GM12891 (cell line): ENCODE measurements at regions not wholly inside any gene's neighbourhood (a gene's known extent, or its start where the extent isn't known, plus 50 kb on each side); places are given as distances from the start of the nearest gene placed in this dataset.
"Not testable (repeated sequence)": the region's sequence is repeated elsewhere in the genome, so short reads cannot be mapped to it uniquely, and the experiment has no call there.

Experiments used
- DNase-seq: peaks from one replicate; pipeline ENCODE4 v3.0.0; 2011; ENCODE audit warnings: low spot score; ENCODE audit not compliant: insufficient read length
- FAIRE-seq: peaks from 2 replicates; lab custom pipeline; 2011; peaks lifted over from hg19 to GRCh38; lab: Jason Lieb, UNC
- PAX5 ChIP-seq: IDR thresholded peaks from 2 replicates; pipeline ENCODE4 v1.6.1; 2011; ENCODE audit warnings: low read length, moderate library complexity, mild to moderate bottlenecking; ENCODE audit not compliant: insufficient read depth, severe bottlenecking
- POLR2A ChIP-seq: IDR thresholded peaks from 2 replicates; pipeline ENCODE4 v1.6.1; 2011; ENCODE audit warnings: low read depth, low read length, control low read depth
- POLR2AphosphoS5 ChIP-seq: IDR thresholded peaks from 2 replicates; pipeline ENCODE4 v1.6.1; 2011; ENCODE audit warnings: low read depth, low read length, control low read depth
- POU2F2 ChIP-seq: IDR thresholded peaks from 2 replicates; pipeline ENCODE4 v1.6.1; 2011; ENCODE audit warnings: low read depth, mild to moderate bottlenecking, control low read depth, low read length, moderate library complexity
- SPI1 ChIP-seq: IDR thresholded peaks from 2 replicates; pipeline ENCODE4 v1.6.1; 2011; ENCODE audit warnings: low read depth, low read length, control low read depth
- TAF1 ChIP-seq: IDR thresholded peaks from 2 replicates; pipeline ENCODE4 v1.6.1; 2011; ENCODE audit warnings: low read depth, low read length, control low read depth

DNA sequence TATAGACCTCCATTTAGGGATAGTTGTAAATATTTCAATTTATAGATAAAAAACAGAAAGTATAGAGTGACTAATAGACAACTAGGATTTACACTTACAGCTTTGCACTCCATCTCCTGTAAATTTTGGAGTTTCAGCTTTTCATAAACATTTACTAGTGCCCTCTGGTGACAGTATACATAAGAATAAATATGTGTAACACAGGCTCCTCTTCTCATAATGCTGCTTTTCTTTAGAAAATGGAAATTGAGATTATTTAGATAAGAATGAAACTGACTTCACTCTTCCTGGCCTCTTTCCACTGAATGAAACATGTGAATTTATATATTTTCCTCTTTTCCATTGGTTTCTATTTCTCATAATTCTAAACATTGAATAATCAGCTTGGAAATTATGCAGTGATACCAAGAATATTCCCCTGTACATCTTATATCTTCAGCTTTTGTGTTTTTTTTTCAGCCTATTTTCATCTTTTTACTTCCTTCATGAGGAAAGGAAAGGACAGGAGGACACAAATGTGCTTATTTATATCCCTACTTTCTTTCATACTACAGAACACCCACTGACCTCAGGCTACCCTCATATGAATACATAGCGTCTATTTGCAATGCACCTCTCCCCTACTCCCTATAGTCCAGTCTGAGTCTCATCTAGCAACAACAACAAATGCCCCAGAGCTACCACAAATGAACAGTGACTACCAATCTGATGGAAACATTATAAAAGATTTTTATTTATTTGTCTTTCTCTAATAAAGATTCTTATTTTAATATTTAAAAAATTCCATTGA is 103.1 kb upstream of the CCDC39 start:
- DNase-seq (no peak), FAIRE-seq (no peak)
- TF ChIP-seq TAF1 (no peak), PAX5 (no peak), POLR2A (no peak), POU2F2 (no peak), POLR2AphosphoS5 (no peak), SPI1 (no peak)

DNA sequence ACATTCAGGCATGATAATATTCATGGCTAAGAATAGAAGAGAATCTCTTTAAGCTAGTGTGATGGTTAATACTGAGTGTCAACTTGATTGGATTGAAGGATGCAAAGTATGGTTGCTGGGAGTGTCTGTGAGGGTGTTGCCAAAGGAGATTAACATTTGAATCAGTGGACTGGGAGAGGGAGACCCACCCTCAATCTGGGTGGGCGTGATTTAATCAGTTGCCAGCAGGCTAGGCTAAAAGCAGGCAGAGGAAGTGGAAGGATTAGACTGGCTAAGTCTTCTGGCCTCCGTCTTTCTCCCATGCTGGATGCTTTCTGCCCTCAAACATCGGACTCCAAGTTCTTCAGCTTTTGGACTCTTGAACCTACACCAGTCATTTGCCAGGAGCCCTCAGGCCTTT is 106.9 kb upstream of the CCDC39 start:
- FAIRE-seq, DNase-seq: not testable (repeated sequence)

DNA sequence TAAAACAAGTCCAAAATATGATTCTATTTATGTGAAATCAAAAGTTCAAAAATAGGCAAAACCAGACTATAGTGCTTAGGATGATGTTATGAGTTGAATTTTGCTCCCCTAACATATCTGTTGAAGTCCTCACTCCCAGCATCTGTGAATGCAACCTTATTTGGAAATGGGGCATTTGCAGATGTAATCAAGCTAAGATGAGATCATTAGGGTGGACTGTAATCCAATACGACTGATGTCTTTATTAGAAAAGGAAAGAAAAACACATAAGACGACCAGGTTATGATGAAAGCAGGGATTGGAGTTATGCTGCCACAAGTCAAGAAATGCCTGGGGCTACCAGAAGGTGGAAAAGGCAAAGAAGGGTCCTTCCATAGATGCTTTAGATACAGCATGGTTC is 110.5 kb upstream of the CCDC39 start:
- DNase-seq (no peak), FAIRE-seq (no peak)
- TF ChIP-seq PAX5: no peak

DNA sequence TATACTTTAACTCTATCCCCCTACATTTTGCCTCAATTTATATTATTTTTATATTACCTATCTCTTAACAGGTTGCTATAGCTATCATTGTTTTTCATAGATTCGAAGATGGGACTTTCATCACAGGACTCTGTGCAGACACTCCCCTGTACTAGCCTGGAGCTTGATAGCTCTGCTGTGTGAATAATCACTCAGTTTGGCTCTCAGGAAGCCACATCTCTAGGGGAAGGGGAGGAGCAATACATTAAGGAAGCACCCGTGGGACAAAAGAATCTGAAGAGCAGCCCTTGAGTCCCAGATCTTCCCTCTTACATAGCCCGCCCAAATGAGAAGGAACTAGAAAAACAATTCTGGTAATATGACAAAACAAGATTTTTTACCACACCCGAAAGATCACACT is 114.3 kb upstream of the FXR1 start:
- DNase-seq: no peak

DNA sequence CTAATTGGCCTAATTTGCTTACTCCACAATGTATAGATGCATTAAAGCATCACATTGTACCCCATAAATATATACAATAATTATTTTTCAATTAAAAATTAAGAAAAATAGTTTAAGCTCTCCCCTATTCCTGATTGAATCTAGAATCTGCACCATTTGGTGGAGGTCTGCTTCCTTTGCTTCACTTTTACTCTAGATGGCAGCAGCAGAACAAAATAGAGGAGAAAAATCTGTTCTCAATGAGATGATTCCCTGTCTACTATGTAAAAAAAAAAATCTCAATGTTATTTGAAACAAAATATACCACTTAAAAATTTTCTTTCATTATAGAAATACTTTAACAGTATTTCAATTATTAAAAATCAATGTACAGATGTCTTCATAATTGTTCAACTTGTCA is 109.6 kb upstream of the FXR1 start:
- DNase-seq: no peak
- no peak for FAIRE-seq
- TF ChIP-seq POU2F2 (no peak), SPI1 (no peak), PAX5 (no peak), POLR2A (no peak), TAF1 (no peak), POLR2AphosphoS5 (no peak)

More for the DNA sequence above, 114.3 kb upstream of the FXR1 start:
- FAIRE-seq: no peak
- TF ChIP-seq POU2F2 (no peak), POLR2AphosphoS5 (no peak), PAX5 (no peak), POLR2A (no peak), SPI1 (no peak), TAF1 (no peak)

DNA sequence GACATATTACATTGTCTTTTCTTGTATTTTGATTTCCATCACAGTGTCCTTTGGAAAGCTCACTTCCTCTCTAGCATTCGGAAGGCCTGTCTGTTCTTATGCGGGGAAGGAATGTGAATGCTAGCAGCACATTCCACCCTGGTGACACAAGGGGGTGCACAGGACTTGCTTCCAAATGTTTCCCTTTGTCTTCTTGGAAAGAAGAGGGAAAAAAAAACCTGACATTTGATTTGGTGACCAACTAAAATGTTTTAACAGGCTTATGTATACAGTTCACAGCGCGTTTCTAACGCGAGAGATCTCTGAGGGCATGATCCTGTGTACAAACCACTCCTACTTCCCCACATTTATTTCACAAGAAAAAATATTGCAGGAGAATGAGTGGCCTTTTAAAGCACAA is 107.6 kb upstream of the FXR1 start:
- FAIRE-seq (no peak), DNase-seq (no peak)
- TF ChIP-seq SPI1 (no peak), TAF1 (no peak), POLR2A (no peak), POU2F2 (no peak), POLR2AphosphoS5 (no peak), PAX5 (no peak)

DNA sequence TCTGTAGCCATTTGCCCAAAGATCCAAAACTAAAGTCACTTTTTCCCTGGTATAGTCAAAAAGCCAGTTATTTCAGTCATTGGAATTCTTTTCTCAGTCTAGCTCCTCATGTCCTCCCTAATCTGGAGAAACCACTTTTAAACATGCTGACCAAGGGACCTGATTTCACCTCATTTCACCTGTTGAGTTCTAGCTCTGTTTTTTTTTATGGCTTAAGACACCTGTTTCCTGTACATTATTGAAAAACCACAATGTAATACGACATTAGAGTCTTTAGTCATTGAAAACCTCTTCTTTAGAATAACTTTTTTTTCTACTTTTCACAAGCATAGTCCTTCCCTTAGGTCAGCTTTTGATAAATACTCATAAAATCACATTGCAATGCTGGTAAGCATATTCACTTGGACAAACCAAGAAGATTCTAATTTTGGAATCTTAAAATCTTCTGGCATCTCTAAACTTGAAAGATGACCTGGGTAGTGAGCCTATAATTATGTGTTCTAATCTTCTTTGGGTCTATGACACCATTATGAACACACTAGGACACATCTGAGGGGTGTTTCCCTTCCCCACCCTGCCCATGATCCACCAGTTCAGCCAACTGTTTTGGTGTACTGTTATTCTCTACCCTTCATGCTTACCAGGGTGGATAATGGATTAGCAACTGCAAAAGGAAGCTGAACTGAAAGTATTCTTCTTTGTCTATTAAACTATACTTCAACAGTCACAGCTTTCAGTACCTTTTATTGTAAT is 103.5 kb upstream of the FXR1 start:
- DNase-seq (no peak), FAIRE-seq (no peak)
- TF ChIP-seq PAX5: no peak
- TF ChIP-seq POLR2A: no peak

DNA sequence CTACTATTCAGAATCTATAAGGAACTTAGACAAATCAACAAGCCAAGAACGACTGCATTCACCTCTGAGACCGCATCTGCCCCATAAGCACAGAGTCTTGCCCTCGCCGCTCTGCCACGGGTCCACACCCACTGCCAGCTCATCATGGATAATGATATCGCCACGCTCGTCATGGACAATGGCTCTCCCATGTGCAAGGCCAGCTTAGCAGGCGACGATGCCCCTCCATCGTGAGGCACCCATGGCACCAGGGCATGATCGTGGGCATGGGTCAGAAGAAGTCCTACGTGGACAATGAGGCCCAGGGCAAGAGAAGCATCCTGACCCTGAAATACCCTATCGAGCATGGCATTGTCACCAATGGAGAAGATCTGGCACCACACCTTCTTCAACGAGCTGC is 92.1 kb upstream of the FXR1 start:
- FAIRE-seq (no peak), DNase-seq (no peak)
- no peak for TF ChIP-seq TAF1
- TF ChIP-seq SPI1: no peak
- no peak for TF ChIP-seq POU2F2
- TF ChIP-seq POLR2A: no peak

DNA sequence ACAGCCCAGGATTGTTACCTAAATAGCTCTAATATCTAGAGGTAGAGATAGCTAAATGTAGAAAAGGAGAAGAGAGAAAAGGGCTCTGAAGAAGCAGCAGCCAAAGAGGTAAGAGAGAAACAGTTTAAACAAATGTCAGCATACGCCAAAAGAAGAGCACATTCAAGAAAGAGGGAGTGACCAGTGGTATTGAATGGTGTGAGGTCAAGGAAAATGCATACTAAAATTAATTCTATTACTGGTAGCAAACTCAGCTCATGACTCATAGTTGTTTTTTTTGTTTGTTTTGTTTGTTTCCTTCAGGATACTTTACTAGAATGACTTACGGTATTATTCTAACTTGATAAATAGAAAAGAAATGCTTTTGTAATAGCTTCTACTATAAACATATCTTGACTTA is 86.5 kb upstream of the FXR1 start:
- FAIRE-seq: no peak
- TF ChIP-seq PAX5 (no peak), POLR2AphosphoS5 (no peak), TAF1 (no peak), POLR2A (no peak), POU2F2 (no peak), SPI1 (no peak)
- no peak for DNase-seq

DNA sequence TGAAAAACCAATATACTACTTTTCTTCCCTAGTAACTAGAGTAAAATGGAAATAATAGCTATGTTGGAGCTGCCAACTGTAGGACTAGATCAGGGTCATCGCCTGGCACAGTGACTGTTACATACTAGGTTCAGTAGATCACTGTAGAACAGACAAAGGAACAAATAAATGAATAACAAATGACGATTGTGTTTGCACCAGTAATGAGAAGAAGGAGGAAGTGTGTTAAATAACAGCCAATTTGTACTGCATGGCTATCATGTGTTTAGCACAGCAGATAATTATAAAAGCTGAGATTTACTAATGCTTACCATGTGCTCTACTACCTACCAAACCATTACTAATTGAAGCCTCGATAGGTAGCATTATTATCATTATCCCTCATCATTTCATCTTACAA is 85.3 kb upstream of the FXR1 start:
- TF ChIP-seq POLR2AphosphoS5 (no peak), PAX5 (no peak), SPI1 (no peak), POU2F2 (no peak), TAF1 (no peak), POLR2A (no peak)
- no peak for DNase-seq
- no peak for FAIRE-seq
